Upper lobe of left lung (tissue), 4 donors: ENCODE measurements at regions not wholly inside any gene's neighbourhood (a gene's known extent, or its start where the extent isn't known, plus 50 kb on each side); places are given as distances from the start of the nearest gene placed in this dataset.

ENCODE experiments used
- POLR2A ChIP-seq, 4 donors: fragments of 450-650 bp; IDR thresholded peaks; one replicate each; pipeline ENCODE4 v1.5.1; 2016 to 2017; ENCODE audit warnings: antibody characterized with exemption in 4 of 4, mild to moderate bottlenecking in 2 of 4
- POLR2AphosphoS5 ChIP-seq, 2 donors: sonication (generic); formaldehyde crosslinking; IDR thresholded peaks; one replicate each; pipeline ENCODE4 v1.5.1; 2017; ENCODE audit warnings: antibody characterized with exemption in 2 of 2

DNA sequence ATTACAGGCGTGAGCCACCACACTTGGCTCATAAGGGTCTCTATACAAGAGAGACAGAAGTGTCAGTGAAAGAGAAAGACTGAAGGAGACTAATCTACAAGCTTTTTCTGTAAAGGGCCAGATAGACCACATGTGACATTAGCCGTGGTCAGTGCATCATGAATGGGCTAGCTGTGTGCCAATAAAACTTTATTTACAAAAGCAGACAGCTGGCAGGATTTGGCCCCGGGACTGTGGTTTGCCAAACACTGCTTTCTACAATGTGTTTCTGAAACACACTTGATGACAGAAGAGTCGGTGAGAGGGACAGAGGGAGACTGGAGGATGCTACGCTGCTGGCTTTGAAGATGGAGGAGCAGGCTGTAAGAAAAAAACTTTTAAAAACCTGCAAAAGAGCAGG is 285.4 kb downstream of the TFAP2C start:
- no peak for TF ChIP-seq POLR2A (IDR thresholded peaks at IDR 0.05)
- TF ChIP-seq POLR2AphosphoS5 (IDR thresholded peaks at IDR 0.05): no peak
